C4-2B (cell line): ENCODE measurements at regions not wholly inside any gene's neighbourhood (a gene's known extent, or its start where the extent isn't known, plus 50 kb on each side); places are given as distances from the start of the nearest gene placed in this dataset.

Source experiments
- CTCF ChIP-seq: fragments of 450-650 bp; conservative IDR thresholded peaks from 2 replicates; pipeline ENCODE4 v1.5.1; 2017; ENCODE audit warnings: mild to moderate bottlenecking
- ZFX ChIP-seq: fragments of 450-650 bp; IDR thresholded peaks from 2 replicates; pipeline ENCODE4 v1.6.1; 2017

GRCh38 chr4:175874306-175874705 is 62.2 kb upstream of the GPM6A start:
- TF ChIP-seq CTCF, result no peak
- no peak for TF ChIP-seq ZFX
